ENCODE measurements at regions not wholly inside any gene's neighbourhood (a gene's known extent, or its start where the extent isn't known, plus 50 kb on each side); places are given as distances from the start of the nearest gene placed in this dataset.
"Not testable (repeated sequence)": the region's sequence is repeated elsewhere in the genome, so short reads cannot be mapped to it uniquely, and the experiment has no call there.

- TF ChIP-seq CTCF (conservative IDR thresholded peaks at IDR 0.05; ENCODE audit: low read length); EZH2phosphoT487 (IDR thresholded peaks at IDR 0.05; ENCODE audit: borderline replicate concordance): not testable (repeated sequence)
Observed at GRCh38 chr20:30309938-30310337, 947.5 kb upstream of the DEFB115 start.
